ENCODE measurements at regions not wholly inside any gene's neighbourhood (a gene's known extent, or its start where the extent isn't known, plus 50 kb on each side); places are given as distances from the start of the nearest gene placed in this dataset.

GRCh38 chr2:15776992-15777702 lies 163.2 kb upstream of the MYCN start:
- TF ChIP-seq CTCF (IDR thresholded peaks at IDR 0.05), result no peak
- TF ChIP-seq POLR2A (IDR thresholded peaks at IDR 0.05), result no peak

Data from body of pancreas (tissue), 4 donors.